AG20443 (cell line): ENCODE measurements at regions not wholly inside any gene's neighbourhood (a gene's known extent, or its start where the extent isn't known, plus 50 kb on each side); places are given as distances from the start of the nearest gene placed in this dataset.
"Not testable (repeated sequence)": the region's sequence is repeated elsewhere in the genome, so short reads cannot be mapped to it uniquely, and the experiment has no call there.

ENCODE experiments used
- DNase-seq: peaks from one replicate; pipeline ENCODE4 v3.0.0; 2012; ENCODE audit warnings: low spot score, mixed read lengths

DNA sequence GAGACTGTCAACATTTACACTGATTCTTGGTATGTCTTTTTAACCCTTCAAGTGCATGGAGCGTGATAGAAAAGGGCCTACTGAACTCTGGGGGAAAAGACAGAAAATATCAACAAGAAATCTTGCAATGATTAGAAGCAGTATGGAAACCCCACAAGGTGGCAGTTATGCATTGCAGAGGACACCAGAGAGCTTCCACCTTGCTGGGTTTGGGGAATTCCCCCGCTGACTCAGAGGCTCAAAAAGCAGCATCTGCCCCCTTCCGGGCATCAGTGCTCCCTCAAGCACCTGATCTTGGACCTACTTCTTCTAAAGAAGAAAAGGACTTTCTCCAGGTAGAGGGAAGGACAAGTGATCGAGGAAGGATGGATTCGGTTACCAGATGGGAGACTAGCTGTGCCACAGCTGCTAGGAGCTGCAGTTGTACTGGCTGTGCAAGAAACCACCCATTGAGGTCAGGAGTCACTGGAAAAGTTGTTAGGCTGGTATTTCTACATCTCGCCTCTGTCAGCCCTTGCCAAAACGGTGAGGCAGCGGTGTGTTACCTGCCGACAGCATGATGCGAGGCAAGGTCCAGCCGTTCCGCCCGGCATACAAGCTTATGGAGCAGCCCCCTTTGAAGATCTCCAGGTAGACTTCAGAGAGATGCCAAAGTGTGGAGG is 102.8 kb upstream of the OSBPL11 start:
- DNase-seq: not testable (repeated sequence)

DNA sequence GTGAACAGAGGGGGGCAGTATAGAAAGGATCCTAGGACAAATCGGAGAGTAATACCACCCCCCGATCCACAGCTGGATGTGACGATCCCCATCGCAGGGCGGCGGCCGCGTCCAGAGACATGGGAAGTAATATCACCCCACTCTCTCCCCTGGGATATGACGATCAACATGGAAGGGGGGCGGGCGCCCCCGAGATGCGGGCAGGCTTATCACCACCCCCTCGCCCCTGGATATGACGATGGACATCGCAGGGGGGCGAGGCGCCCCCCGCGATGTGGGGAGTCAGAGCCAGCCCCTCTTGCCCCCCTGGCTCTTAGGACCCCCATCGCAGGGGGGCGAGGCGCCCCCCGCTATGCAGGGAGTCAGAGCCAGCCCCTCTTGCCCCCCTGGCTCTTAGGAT is 120.4 kb upstream of the OSBPL11 start:
- DNase-seq: no peak

DNA sequence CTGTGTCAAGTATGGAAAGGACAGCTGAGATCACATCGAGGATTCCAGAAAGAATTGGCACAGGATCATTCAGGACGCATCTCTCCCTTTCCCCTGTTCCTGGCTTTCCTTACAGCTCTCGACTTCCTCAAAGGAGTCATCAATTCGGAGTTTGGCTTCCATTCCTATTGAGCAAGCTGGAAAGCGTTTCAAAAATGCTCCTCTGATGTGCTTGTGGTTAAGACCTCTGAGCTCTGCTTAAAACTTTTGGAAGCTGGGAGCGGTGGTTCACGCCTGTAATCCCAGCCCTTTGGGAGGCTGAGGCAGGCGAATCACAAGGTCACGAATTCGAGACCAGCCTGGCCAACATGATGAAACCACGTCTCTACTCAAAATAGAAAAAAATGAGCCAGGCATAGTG is 136.9 kb upstream of the OSBPL11 start:
- DNase-seq: not testable (repeated sequence)

DNA sequence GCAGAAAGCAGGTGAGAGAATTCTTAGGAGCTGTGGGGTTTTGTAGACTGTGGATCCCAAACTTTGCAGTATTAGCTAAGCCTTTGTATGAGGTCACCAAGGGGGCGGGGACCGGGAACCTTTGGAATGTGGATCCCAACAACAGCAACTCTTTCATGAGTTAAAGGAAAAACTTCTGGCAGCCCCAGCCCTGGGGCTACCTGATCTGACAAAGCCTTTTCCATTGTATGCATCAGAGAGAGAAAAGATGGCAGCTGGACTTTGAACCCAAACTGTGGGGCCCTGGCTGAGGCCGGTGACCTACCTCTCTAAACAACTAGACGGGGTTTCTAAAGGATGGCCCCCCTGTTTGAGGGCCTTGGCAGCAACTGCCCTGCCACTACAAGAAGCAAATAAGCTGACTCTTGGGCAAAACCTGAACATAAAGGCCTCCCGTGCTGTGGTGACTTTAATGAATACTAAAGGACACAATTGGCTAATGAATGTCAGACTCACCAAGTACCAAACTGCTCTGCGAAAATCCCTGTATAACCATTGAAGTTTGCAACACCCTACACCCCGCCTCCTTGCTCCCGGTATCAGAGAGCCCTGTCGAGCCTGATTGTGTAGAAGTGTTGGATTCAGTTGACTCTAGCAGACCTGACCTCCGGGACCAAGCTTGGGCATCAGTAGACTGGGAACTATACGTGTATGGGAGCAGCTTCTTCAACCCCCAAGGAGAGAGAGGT is 146.9 kb upstream of the OSBPL11 start:
- DNase-seq: not testable (repeated sequence)

DNA sequence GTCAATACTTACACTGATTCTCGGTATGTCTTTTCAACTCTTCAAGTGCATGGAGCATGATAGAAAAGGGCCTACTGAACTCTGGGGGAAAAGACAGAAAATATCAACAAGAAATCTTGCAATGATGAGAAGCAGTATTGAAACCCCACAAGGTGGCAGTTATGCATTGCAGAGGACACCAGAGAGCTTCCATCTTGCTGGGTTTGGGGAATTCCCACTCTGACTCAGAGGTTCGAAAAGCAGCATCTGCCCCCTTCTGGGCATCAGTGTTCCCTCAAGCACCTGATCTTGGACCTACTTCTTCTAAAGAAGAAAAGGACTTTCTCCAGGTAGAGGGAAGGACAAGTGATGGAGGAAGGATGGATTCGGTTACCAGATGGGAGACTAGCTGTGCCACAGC is 147.5 kb upstream of the OSBPL11 start:
- DNase-seq: peak; percentile 45

DNA sequence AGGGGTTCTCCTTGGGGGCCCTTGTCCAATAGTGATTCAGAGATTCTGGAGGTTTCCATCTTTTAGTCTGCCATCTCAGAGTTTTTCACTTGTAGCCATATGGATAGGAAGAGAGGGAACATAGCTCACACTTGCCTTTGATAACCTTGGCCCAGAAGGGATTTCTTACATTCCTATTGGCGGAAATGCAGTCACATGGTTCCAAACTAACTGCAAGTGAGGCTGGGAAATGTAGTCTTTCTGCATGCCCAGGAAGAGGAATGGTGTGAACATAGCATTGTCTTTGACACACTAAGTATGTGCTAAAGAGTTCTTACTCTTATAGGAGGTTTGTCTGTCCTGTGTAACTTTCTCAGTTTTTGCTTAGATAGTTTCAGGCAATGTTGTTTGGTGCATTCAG is 161.8 kb upstream of the OSBPL11 start:
- DNase-seq: not testable (repeated sequence)

DNA sequence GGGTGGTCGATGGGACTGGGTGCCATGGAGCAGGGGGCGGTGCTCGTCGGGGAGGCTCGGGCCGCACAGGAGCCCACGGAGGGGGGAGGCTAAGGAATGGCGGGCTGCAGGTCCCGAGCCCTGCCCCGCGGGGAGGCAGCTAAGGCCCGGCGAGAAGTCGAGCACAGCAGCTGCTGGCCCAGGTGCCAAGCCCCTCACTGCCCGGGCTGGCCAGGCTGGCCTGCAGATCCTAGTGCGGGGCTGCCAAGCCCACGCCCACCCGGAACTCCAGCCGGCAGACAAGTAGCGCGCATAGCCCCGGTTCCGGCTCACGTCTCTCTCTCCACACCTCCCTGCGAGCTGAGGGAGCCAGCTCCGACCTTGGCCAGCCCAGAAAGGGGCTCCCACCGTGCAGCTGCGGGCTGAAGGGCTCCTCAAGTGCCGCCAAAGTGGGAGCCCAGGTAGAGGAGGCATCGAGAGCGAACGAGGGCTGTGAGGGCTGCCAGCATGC is 163.4 kb upstream of the OSBPL11 start:
- DNase-seq: not testable (repeated sequence)

DNA sequence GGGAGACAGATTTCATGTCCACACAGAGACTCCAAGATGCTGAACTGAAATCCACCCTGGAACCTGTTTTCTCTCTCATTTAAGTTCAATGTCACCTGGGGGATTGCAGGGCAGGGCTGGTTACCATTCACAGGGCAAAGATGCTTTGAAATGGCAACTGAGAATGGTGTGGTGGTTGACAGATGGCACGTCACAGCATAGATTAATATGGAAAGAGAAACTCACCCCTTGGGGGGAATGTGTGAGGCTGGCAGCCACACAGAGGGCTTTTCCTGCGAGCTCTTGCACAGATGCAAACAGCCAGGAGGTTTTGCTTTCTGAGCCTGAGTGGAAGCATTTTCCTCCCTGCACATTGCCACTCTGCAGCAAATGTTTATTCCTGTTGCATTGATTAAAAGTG is 167.3 kb upstream of the OSBPL11 start:
- DNase-seq: not testable (repeated sequence)

DNA sequence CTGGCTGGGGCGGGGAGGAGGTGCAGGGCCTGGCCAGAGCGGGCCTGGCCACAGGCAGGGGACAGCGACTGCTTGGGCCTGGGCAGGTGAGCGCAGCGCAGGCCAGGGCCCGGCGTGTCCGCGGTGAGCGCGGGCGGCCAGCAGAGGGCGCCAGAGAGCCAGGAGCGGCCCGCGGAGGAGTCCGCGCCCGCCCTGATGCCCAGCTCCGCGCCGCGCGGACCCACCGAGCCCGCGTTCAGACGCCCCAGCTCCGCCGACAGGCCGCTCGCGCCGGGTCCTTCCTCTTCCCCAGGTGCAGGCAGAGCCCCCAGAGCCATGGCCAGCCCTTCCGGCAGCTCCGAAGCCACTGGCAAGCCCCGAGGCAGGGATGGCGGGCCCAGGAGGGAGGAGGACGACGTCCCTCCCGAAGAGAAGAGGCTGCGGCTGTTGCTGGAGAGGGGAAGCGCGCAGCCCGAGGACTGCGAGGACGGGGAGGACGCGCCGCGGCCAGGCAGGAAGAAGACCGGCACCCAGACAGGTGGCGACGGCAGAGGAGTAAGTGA is 171.1 kb upstream of the OSBPL11 start:
- DNase-seq: peak; percentile 81

DNA sequence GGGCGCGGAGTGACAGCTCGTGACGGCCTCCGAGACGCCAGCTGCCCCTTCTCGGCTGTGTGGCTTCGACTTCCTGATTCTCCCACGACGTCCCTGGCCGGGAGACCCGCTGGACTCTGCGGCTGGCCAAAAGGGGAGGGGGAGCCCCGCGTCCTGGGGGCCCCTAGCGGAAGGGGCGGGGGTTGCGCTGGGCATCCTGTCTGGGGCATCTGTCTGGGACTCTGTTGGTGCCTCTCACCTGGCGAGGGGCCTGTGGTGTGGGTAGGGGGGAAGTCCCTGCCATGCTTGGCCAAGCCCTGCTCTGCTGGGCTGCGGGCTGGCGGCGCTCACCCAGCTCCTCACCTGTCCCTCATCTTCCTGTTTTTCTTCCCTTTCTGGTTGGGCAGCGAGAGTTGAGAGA is 171.6 kb upstream of the OSBPL11 start:
- not testable (repeated sequence) for DNase-seq

DNA sequence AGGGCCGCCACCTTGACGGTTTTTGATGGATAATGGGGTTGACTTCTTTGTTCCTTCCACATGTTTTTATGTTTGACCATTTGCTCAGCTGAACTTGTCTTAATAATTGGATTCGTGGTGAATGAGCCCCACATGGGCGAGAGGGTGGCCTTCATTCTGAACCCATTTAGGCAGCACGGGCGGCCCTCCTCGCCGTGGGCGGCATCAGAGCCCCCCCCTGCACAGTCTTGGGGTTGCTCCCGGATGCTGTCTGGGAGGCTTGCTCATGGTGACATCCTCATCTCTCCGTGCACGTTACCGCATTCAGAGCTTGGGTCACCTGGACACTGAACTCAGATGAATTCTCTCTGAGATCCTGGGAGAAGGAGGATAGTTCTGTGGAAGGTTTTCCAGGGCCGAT is 172.3 kb upstream of the OSBPL11 start:
- no peak for DNase-seq

DNA sequence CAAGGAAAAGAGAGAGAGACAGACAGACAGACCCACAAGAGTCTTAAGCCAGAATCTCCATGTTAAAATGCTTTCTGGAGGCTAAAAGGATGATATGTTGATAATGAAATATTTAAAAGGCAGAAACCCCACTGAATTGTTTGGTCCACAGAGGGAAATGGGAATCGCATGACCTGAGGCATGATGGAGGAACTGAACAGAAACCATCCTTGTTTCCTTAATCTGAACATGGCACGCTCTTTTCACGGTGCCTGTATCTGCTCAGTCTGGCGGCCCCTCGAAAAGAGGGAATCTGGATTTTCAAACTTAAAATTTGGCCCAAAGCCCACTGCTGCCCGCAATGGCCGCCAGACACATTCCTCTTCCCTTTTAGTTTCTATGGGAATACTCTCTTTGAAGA is 173.5 kb upstream of the OSBPL11 start:
- DNase-seq: not testable (repeated sequence)

DNA sequence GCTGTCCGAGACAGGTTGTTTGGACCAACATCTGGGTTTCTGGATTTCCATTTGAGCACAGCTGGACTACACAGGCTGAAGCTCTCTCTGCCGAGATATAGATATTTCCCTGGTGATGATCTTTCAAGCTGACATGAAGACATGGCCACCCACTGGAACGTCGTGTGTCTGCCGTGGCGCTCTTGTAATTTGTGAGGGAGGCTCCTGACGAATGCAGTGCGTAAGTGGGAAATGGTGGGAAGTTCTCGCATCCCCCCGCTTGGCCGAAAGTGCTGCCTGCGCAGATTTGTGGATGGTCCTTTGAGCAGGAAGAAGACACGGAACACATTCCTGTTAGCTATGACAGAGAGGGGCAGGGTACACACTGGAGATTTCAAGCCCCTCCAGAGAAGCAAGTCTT is 176.2 kb upstream of the OSBPL11 start:
- not testable (repeated sequence) for DNase-seq

DNA sequence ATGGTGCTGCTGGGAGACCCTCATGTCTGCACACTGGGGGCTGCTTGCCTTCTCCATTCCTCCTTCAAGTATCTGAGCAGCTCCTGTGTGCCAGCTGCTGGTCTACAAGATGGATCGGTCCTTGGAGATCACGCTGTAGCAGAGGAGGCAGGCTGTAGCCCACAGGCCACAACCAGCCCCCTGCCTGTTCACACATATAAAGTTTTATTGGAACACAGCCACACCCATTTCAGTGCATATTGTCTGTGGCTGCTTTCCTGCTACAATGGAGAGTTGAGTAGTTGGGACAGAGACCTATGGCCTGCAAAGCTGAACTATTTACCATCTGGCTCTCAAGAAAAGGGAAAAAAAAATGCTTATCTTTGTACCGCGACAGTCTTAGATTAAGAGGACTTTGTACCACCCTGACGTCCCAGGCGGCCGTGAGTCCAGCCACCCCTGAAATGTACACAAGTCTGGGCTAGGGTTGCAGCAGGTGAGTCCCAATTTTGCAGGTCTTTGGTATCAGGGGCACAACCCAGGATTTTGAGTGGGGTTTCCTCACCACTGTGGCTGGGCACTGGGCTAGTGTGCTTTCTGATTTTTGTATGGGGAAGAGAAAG is 179.2 kb upstream of the OSBPL11 start:
- not testable (repeated sequence) for DNase-seq

DNA sequence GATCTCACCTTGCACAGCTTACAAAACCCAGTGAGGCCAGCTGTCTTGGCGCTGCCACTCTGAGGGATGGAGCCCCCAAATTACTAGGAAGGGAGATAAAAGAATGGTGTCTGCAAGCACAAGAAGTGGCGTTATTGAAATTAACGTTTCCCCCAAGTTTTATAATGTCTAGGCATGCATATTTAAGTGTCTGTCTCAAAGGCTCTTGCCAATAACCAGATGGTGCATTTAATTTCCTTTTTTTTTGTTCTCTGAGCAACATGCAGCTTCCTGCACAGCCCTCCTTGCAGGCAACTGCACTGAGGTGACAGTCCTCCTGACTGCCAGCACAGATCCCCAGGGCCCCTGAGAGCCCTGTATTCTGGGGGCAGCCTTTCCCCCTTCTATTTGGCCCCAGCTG is 179.8 kb upstream of the OSBPL11 start:
- not testable (repeated sequence) for DNase-seq

DNA sequence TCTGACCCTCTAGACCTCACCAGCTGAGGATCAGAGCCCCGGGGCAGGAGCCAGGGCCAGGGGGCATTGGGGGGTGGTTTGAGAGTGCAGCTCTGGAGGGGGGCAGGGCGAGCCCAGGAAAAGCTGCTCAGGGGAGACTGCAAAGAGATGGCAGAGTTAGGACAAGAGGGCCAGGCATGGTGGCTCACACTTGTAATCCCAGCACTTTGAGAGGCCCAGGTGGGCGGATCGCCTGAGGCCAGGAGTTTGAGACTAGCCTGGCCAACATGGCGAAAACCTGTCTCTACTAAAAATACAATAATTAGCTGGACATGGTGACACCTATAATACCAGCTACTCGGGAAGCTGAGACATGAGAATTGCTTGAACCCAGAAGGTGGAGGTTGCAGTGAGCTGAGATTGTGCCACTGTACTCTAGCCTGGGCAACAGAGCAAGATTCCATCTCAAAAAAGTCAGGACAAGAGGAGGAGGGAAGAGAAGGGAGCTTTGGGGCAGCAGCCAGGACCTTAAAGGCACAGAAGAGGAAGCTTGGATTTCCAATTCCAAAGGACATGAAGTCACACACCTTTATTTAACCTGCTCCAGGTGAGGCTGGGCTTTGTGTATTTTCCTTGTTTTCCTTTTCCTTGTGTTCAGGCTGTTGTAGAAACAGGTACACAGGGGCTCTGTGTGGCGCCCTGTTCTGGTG is 180.5 kb upstream of the OSBPL11 start:
- not testable (repeated sequence) for DNase-seq

DNA sequence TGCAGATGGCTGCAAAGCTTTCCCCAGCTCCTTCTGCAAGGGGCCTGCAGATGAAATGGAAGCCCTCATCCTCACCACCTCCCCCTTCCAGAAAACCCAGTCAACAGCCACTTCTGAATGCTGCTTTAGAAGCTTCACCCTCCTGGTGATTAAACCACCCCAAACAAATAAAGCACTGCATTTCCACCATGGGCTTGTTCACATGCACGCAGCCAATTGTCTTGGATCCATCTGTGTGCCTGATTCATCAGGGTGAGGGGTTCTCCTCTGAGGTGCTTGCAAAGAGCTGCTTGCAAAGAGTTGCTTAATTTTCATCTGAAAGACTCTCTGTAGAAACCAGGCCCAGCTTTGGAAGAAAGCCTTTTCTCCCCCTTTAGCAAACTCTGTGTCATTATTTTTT is 184.0 kb upstream of the OSBPL11 start:
- not testable (repeated sequence) for DNase-seq

DNA sequence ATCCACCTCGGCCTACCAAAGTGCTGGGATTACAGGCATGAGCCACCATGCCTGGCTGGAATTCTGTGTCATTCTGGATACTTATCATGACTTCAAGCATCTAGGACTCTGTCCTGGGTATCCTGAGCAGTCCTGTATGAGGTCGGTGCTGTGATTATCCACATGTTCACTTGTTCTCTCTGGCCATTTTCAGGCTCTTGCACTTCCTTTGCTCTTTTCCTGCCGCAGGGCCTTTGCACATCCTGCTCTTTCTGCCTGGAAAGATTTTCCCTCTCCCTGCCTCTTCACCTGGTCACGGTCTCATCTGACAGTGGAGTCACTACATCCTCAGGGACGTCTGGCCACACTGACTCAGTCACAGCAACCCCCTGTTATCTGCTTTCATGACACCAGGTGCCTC is 184.6 kb upstream of the OSBPL11 start:
- DNase-seq: not testable (repeated sequence)

DNA sequence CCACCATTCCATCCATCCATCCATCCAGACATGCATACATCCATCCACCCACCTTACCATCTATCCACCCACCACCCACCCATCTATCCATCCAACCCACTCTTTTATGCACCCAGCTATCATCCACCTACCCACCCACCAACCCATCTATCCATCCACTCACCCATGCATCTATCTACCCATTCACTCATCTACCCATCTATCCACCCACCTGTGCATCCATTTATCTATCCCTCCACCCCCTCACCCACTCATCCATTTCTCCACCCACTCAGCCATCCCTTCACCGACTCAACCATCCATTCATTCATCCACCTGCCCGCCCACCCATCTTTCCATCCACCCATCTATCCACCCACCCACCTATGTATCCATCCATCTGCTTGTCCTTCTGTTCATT is 186.4 kb upstream of the OSBPL11 start:
- not testable (repeated sequence) for DNase-seq

DNA sequence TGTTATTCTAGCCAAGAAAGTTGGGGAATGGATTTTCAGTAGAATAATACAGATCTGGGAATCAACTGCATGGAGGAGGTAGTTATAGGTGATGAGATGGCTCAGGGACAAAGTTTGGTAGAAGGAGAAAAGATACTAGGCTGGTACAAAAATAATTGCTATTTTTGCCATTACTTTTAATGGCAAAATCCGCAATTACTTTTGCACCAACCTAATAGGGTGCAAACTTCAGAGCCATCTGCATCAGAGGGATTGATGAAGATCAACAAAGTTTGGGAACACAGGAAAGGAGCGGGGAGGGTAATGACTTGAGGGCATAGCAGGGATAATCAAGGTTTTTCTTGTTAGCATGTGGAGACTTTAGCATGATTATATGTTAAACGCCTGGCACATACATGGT is 178.7 kb upstream of the ROPN1B start:
- not testable (repeated sequence) for DNase-seq

DNA sequence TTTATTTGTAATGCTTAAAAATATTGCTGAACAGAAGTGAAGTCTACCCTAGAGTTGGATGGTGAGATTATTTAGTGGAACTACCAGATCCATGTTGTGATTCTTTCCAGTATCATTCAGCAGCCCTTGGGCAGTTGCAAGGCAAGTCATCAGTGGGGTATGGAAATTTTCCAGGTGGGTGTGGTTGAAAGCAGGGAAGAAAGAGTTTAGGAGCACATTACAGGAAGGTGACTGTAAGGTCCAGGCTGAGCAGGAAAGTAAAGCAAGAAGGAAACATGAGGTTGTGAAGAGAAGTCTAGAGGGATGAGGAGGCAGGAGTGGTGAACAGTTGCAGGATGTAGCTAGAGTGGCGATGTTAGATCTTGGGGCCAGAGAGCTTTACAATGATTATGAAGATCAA is 178.0 kb upstream of the ROPN1B start:
- DNase-seq: not testable (repeated sequence)

DNA sequence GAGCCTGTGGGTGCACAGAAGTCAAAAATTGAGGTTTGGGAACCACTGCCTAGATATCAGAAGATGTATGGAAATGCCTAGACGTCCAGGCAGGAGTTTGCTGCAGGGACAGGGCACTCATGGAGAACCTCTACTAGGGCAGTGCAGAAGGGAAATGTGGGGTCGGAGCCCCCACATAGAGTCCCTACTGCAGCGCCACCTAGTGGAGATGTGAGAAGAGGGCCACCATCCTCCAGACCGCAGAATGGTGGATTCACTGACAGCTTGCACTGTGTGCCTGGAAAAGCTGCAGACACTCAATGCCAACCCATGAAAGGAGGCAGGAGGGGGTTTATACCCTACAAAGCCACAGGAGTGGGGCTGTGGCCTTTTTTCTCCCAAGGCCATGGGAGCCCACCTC is 159.0 kb upstream of the ROPN1B start:
- not testable (repeated sequence) for DNase-seq
